NCI-H2029 (cell line): ENCODE measurements at regions not wholly inside any gene's neighbourhood (a gene's known extent, or its start where the extent isn't known, plus 50 kb on each side); places are given as distances from the start of the nearest gene placed in this dataset.

Experiments
- DNase-seq: peaks from one replicate; lab custom pipeline; 2025; lab: John Stamatoyannopoulos, UW

DNA sequence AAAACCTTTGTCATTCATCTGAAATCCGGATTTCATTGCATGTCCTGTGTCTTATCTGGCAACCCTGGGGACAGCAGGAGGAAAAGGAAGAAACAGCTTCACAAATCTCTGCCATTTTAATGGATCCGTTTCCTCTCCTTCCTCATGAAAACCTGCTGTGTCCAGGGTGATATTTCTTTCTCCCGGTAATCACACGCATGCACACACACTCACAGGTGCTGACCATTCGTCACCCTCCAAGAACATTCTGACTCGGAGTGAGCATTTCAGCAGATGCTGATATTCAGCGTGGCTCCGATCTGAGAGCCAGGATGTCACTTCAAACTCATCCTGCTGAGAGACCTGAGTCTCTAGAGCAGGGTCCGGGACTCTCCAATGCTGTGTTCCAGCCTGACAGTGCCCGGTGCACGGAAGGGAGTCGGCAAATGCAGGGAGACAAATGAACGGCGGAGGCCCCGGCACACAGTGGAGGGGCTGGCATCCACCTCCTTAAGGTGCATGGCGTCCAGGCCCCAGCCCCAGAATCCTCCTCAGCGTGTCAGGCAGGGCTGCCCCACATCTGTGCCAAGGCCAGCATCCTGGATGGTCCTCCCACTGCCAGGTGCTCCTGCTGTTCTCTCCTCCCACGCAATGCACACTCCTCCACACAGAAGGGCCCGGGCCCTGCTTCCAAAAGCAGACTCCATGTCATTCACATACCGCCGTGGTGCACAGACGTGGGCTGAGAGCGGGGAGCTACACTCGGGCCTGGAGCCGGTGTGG, 70.7 kb downstream of the RBFOX3 start:
- DNase-seq, result no peak

DNA sequence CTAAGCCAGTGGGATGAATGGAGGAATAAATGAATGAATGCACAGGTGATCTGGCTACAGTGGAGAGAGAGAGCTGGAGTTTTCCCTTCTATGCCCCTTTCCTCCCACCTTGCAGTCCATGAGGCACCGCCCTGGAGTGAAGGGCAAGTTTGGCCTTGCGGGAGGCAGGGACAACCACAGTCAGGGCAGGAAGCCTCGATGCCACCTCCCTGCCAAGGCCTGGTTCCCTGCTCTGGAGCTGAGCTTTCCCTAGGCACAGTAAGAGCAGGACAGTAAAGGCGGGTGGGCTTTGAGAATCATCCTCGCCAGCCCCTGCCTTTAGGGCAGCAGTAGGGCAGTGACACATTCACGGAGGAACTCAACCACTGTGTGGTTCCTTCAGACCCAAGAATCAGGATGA, 72.6 kb downstream of the RBFOX3 start:
- DNase-seq, result no peak

DNA sequence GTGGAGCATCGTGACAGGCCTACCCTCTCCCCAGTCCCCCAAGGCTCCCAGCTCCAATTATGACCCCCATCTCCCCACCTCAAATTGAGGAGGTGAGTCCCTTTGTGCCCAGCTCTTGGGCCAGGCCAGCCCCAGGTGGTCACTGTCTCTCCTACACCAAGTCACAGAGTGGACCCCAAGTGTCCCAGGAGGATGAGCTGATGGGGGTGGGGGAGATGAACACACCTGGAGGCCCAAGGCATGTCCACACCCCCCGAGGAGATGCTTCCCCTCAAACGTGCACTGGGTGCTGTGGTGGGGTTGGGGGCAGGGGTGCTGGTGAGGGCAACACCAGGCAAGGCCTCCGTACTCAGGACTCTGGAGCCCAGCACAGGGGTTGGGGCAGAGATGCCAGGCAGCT, 73.2 kb downstream of the RBFOX3 start:
- DNase-seq, result no peak

DNA sequence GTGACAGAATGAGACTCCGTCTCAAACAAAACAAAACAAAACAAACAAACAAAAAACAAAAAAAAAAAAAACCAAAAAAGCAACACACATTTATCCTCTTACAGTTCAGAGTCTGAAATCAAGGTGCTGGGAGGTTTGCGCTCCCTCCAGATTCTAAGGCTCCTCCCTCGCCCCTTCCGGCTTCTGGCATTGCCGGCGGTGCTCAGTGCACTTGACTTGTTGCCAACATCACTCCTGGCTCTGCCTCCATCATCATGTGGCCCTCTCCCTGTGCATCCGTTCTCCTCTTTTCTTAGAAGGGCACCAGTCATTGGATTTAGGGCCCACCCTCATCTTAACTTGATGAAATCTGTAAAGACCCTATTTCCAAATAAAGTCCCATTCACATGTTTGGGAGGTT, 73.8 kb downstream of the RBFOX3 start:
- no peak for DNase-seq

DNA sequence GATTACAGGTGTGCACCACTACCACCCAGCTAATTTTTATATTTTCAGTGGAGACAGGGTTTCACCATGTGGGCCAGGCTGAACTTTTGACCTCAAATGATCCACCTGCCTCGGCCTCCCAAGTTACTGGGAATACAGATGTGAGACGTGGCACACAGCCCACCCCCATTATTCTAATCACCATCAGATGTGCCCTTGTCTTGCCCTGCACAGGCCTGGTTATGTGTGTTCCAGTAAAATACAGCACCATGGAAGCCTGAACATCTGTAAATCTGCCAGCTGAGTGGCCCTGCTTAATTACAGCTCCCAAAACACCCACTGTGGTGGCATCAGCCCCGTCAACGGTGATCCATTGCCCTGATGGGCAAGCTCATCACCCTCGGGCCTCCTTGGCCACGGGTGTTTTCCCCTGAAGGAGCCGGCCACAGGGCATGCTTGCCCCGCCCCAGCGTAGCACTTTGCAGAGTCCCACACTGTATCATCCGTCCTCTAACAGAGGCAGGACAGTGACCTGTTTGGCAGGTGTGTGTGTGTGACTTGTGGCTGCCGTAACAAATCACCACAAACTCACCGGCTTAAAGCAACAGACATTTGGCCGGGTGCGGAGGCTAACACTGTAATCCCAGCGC, 74.5 kb downstream of the RBFOX3 start:
- no peak for DNase-seq

DNA sequence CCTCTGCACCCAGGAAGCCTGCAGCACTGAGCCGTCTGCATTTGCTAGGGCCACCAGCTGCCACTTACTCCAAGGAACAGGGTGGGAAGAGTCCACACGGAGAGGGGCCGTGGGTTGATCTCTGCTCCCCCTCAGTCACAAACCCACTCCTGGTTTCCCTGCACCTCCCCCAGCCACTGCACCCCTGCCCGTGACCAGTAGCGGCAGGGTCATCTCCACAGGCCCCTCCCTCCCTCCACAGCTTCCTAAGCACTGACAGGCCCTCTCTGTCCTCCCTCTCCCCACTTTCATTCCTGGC, 75.2 kb downstream of the RBFOX3 start:
- no peak for DNase-seq

DNA sequence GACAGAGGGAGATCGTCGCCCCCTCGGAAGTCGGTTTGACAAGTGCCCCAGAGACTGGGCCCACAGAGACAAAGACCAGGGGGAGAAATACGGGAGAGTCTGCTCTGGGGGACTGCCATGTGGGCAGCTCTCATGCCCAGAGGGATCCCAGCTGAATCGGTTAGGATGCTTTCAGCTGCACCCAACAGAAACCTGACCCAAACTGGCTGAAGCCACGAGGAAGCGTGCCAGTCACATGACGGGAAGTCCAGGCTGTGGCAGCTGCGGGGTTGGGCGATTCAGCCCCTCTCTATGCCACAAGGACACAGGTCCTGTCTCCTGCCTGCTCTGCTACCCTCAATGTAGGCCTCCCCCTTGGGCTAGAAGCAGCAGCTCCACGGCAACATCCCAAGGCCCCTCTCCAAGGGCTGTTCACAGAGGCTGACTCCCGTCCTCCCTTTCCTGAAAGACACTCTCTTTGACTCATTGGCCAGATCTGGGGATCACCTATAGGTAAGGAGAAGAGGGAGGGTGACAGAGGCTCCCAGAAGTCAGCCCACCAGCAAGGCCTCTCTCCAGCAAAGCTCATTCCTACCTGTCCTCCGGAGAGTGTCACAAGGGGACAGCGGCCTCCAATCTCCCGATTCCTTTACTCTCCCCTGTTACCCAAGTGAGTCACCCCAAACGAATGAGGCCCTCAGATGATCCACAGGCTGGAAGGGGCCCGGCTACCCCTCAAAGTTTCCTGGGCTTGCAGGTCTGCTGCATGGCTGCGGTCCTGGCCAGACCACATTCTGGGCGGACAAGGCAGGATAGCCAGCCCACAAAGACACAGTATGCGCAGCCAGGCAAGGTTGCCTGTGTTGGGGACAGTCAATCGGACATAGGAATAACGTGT, 75.8 kb downstream of the RBFOX3 start:
- DNase-seq, result no peak

DNA sequence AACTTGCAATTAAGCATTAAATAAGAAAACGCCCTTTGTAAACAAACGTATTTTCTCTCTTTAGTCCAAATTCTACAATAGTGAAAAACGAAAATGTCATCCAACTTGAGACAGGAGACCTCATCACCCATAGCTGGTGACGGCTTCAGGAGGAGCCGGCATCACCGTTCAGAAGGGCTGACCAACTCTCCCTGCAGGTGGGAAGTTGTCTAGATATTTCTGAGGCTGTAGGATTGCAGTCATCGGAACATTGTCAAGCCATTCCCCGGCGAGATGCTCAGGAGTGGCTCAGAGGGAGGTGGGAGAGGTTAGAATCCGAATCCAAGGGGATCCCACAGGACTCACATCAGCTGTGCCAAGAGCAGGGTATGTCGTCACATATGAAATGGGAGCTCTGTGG, 76.7 kb downstream of the RBFOX3 start:
- DNase-seq, result no peak

DNA sequence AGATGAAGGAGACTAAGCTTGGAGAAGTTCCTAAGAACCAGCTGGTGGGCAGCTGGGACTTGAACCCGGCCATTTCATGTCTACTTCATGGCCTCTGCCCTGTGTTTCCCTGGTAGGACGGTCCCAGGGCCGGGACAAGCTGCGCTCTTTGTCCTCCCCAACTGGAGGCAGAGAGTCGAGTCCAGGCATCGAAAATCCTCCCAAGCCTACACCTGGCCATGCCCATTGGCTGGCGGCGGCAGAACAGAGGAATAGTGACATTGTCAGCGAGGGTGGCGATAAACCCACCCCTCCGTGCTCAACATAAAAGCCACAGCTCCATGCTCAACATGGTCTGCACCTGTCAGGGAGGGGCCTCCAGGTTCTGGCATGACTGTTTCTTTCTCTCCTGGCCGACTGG, 77.7 kb downstream of the RBFOX3 start:
- no peak for DNase-seq

DNA sequence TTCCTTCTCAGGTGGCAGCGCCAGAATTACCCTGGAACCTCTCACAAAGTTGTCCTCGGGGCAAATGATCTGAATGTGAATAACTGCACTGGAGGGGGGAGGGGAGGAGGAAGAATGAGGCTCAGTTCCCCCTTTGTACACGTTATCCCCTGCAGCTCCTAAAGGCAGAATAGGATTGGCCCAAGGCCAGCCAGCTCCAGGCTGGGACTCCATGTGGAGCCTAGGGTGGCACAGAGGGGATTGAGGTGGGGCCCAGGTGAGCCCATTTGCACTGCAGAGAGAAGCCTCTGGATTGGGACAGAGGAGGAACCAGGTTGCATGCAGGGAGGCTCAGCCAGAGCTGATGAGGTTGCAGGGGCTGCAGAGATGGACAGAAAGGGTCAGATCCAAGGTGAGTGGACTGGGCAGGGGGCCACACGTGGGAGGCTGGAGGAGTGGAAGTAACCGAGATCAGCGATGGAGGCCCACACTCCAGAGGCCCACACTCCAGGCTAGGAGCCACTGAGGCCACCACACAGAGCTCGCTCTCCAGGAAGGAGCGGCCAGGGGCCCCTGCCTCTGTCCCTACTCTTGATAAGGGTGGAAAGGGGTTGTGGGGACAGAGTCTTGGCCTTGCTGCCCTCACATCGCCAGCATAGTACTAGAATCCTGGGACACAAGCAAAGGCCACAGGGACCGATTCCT, 78.6 kb downstream of the RBFOX3 start:
- DNase-seq, result no peak

DNA sequence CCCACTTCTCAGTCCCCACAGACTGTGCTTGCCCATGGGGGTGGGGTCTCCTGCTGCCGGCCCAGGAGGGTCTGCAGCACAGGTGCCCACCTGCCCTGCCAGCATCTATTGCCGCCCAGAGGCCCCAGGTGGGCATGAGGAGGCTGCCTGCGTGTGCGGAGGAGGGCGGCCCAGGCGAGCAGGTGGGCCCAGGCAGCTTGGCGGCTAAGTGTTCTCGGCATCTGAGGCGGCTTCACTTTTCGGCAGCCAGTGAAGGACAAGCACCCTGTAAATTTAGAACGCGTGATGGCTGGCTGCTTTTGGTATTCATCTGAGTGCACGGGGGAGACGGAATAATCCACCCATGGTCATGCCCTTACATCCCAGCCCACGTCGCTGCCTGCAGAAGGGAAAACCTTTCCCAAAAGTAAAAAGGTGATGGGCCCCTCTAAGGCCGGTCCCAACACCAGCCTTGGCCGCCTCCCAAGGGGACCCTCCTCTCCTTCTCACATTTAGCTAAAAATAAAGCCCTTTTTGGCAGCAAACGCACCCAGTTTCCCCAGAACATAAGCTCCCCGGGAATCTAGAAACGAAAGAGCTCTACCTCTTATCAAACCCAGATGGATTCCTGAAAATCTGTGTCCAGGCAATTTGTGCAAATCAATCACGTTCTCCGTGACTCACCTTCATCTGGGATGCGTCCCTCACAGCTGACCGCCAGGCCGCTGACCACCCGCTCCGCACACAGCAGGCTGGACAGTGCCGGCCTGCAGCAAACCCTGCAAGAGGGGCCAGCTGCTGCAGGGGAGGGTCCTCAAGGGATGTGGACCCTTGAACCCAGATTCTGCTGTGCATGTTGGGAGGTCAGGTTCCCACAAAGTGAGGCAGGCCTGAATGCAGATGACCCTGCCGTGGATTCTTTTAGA, 79.4 kb downstream of the RBFOX3 start:
- DNase-seq, result no peak

DNA sequence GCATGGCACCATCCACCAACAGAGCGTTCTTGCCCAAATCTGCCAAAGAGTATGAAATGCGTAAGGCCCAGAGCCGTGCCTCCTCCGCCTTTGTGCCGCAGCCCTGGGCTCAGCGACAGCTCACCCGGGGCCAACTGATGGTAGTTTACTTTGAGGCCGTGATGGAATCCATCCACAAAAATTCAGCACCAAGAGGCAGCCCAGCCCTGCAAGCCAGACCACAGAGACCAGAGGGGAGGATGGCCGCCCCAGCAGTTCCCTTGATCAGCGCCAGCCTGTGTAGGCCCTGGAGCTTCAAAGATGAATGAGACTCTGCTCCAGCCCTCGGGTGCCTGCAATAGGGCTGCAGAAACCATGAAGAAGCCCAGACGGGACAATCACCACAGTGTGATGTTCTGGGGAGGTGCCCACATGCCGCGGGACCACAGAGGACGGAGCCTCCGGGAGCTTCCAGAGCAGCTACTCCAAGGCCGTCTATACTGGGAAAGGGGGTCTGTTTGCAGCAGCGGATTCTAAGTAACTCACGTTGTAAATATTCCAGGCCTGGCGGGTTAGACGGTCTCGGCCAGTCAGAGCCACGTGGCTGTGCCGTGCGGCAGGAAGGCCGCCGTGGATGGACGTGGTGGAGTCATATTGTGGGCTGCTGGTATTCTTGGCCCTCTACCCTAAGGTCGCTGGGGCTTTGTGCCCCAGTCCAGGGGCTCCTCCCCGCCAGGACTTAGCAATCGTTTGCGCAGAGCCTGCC, 80.3 kb downstream of the RBFOX3 start:
- DNase-seq, result no peak

DNA sequence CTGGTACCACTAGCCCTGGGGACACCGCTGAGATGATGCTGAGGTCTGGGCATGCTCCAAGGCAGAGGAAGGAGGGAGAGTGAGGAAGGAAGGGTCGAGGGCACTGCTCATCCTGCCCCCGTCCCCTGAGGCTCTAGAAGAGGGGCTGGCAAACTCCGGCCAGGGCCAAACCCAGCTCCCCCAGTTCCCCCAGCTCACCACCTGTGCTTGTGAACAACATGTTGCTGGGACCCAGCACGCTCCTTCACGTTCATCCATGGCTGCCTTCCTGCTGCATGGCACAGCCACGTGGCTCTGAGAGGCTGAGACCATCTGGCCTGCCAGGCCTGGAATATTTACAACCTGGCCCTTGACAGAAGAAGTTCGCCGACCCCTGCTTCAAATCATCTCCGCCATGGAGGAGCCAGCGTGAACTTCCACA, 81.2 kb downstream of the RBFOX3 start:
- DNase-seq, result no peak

DNA sequence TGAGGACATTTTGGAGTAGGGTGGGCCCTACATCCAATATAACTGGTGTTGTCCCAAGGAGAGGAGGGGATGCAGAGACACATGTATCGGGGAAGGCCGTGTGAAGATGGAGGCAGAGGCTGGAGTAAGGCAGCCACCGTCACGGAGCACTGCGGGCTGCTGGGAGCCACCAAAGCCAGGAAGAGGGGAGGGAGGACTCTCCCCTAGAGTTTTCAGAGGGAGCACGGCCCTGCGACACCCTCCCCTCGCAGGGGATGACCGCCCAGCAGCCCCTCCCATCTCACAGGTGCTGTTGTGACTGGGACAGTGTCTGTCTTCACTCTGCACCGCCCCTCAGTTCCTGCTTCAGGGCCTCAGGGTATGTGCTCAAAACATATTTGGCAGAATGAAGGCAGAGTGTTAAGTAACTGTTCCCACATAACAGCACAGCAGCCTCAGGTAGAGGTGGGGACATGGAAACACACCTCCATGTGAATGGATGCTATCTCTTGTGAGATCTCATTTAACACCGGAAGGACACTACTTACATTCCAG, 82.2 kb downstream of the RBFOX3 start:
- no peak for DNase-seq

DNA sequence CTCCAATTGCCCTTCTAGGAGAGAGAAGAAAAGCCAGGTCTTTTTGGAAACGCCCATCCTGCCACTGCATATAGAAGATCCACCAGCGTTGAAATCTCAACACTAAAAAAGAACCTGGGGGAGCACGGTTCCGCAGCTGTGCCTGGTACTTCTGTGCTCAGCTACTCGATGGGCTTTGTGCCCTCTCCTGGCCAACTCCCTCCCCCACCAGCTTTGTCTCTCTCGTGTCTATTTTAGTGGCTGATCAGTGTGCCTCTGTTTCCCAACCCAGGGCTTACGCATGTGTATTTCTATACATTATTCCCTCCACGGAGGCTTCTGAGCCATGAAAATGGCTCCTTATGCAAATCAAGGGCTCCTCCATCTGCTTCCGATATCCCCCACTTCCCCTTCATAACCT, 83.5 kb downstream of the RBFOX3 start:
- DNase-seq, result no peak

DNA sequence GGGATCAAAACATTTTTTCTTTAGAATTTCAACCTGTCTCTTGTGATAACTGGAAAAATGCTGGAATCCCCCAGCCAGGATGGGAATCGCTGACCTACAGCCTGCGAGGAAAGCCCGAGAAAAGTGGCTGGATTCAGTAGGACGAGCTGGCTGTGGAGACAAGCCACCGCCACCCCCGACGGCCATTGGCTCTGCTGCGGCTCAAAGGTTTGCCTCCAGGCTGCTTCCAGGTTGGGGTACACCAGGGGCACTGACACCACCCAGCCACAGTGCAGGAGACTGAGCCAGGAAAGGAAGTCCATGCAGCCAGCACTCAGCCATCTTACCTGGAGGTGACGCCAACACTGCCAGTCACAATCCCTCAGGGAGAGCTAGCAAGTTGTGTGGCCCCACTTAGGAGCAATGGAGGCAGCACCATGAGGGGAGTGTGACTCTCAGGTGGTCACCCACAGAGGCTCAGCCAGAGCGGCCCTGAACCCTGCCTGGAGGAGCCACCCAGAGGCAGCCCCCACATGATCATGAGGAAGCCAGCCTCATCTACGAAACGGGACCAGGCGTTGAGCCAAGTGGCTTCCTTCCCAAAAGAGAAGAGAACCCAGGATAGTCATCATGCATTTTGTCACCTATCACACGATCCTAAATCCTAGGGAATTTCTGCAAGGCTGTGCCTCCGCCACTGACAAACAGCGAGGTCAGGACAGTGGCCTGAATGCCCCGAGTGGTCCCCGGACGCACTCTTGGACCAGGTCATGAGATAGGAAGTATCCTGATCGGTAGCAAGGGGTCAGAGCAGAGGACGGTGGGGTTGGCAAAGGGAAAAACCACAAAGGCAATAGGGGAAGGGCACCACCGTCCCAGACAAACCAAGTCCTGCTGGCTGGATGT, 84.8 kb downstream of the RBFOX3 start:
- no peak for DNase-seq

DNA sequence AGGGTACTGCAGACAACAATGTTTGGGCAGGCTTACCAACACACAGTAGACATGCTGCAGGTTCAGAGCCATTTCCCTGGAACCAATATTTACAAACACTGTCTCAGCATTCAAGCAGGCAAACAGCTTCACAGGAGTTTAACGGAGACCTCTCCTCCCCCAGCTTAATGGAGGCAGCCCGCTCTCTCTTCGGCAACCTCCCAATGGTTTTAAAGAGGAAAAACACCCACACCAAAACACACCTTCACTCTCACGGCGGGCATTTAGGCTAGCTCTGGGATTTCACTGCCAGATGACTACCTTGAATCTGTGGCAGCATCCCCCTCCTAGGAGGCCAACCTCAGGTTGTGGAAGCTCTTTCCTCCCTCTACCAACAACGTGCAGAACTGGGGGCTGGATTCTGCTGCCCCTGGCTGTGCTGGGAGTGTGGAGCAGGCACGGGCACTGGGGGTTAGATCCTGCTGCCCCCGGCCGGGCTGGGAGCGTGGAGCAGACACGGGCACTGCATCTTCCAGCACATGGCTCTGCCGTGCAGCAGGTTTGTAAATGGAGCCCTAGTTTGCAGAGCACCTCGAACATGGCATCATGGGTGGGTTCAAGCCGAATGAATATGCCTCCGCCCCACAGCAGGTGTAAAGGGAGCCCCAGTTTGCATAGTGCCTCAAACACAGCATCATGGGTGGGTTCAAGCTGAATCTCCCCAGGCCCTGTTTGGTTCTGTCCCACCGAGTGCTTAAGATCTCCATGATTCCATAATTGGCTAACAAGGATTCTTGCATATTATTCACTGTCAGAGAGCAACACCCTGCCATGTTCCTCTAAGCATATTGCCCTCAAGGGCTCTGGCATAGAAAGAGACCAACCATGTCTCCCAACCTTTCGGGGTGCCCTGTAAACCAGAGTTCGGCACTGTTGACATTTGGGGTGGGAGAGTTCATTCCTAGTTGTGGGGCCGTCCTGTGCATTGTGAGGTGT, 86.4 kb downstream of the RBFOX3 start:
- DNase-seq, result no peak

DNA sequence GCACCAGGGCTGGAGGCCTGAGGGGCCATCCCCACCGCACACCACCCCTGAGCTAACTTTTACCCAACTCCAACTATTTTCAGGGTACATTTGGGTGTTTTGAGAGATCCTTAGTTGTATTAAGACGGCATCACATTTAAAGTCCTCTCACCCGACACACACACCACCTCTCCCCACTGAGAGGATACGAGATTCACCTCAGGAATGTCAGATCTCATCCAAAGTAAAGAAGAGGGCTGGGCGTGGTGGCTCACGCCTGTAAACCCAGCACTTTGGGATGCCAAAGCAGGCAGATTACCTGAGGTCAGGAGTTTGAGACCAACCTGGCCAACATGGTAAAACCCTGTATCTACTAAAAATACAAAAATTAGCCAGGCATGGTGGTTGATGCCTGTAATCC, 88.4 kb downstream of the RBFOX3 start:
- no peak for DNase-seq
